NCI-H2029 treated with DMSO at 0.1 percent for 48 hours (cell line): ENCODE measurements at regions not wholly inside any gene's neighbourhood (a gene's known extent, or its start where the extent isn't known, plus 50 kb on each side); places are given as distances from the start of the nearest gene placed in this dataset.
"Not testable (repeated sequence)": the region's sequence is repeated elsewhere in the genome, so short reads cannot be mapped to it uniquely, and the experiment has no call there.

Experiments
- DNase-seq: peaks from one replicate; lab custom pipeline; 2025; lab: John Stamatoyannopoulos, UW

DNA sequence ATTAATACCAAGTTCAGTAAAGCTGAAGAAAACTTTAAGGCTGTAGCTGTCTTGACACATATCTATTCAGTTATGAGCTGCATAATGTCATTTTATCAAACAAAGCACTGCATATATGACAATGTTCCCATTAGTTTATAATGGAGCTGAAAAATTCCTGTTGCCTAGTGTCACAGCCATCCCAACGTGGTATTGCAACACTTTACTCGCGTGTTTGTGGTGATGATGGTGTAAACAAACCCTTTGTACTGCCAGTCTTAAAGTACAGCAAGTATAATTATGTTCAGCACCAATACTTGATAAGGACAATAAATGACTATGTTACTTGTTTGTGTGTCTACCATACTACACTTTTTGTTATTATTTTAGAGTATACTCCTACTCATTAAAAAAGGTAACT lies 1415.6 kb upstream of the PCDH7 start:
- no peak for DNase-seq

GRCh38 chr4:29307256-29307655 lies 1412.9 kb upstream of the PCDH7 start:
- DNase-seq: no peak

GRCh38 chr4:29307755-29308154 lies 1412.4 kb upstream of the PCDH7 start:
- DNase-seq: no peak

GRCh38 chr4:29309050-29309449 lies 1411.1 kb upstream of the PCDH7 start:
- no peak for DNase-seq

GRCh38 chr4:29310252-29310651 lies 1409.9 kb upstream of the PCDH7 start:
- no peak for DNase-seq

GRCh38 chr4:29311247-29311646 lies 1408.9 kb upstream of the PCDH7 start:
- DNase-seq: no peak

GRCh38 chr4:29319663-29320340 lies 1400.4 kb upstream of the PCDH7 start:
- DNase-seq: no peak

- DNase-seq: no peak
Measured at GRCh38 chr4:29320947-29321620, 1399.1 kb upstream of the PCDH7 start.

DNA sequence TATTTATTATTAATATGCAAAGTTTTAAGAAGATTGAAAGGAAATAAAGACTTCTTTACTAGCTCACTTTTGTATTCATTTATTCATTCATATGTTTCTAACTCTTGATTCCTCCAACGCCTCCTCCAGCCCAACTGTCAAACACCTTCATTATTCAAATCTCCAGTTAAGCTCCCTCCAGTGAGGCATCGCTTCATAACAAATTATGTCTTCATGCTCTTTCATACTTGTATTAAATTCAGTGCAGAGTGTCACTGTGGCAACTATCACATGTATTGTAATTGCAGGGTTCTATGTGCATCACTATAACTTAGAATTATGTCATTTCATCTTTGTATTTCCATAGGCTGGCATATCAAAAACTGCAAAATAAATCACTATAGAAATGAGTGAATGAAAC lies 1394.2 kb upstream of the PCDH7 start:
- DNase-seq: no peak

- no peak for DNase-seq
Measured at GRCh38 chr4:29326816-29327215, 1393.4 kb upstream of the PCDH7 start.

DNA sequence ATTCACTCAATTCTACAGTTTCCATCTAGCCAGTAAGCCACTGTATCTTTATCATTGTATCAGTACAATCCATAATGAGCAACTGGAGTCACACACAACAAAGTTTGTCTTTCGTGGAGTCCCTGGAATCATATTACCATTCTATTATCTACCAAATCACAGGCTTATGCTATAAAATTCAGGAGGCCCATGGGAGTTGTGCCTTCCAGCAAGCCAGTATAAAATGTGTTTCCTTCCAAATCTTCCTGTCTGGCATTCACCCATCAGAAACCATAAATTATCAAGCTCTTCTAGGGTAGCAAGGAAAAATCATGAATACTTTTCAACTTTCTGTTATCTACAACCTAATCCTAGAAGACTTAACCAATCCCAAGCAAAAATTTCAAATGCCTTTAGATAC lies 1383.3 kb upstream of the PCDH7 start:
- DNase-seq: no peak

DNA sequence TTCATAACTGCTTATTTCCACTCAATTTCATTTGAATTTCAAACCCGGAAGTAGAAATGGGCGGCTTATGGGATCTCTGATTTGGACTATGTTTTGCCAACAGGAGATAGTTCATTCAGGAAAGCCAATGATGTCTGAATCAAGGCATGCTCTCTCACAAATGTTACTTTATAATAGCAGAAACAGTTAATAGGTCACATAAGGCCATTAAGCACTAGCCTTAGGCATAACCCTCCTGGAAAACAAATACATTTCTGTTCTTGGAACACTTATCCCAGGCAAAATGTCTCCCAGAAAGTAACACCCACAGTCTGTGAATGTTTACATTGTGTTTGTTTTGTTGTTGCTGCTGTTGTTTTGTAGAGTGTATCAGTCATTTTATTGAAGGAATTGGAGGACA lies 1347.2 kb upstream of the PCDH7 start:
- no peak for DNase-seq

GRCh38 chr4:29375716-29376115 lies 1344.5 kb upstream of the PCDH7 start:
- no peak for DNase-seq

GRCh38 chr4:29378237-29378636 lies 1341.9 kb upstream of the PCDH7 start:
- DNase-seq: not testable (repeated sequence)

GRCh38 chr4:29390921-29391320 lies 1329.2 kb upstream of the PCDH7 start:
- no peak for DNase-seq

- DNase-seq: no peak
Measured at GRCh38 chr4:29405116-29405515, 1315.1 kb upstream of the PCDH7 start.

DNA sequence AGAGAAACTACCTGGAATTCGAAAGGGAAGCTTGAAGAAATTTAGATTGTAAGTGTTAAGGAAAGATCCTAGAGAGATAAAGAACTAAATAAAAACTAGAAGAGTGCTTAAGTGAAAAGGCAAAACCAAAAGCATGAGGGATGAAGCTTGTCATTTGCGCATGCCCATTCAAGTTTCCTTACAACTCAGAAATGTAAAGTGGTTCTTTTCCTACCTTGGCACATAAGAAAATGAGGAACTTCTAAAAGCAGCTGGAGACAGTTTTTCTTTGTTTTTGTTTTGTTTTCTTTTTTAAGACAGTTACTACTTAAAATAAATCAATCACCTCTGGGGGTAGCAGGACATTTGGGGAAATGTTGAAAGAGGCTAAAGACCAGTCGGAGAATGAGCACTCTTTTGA lies 1304.4 kb upstream of the PCDH7 start:
- no peak for DNase-seq

DNA sequence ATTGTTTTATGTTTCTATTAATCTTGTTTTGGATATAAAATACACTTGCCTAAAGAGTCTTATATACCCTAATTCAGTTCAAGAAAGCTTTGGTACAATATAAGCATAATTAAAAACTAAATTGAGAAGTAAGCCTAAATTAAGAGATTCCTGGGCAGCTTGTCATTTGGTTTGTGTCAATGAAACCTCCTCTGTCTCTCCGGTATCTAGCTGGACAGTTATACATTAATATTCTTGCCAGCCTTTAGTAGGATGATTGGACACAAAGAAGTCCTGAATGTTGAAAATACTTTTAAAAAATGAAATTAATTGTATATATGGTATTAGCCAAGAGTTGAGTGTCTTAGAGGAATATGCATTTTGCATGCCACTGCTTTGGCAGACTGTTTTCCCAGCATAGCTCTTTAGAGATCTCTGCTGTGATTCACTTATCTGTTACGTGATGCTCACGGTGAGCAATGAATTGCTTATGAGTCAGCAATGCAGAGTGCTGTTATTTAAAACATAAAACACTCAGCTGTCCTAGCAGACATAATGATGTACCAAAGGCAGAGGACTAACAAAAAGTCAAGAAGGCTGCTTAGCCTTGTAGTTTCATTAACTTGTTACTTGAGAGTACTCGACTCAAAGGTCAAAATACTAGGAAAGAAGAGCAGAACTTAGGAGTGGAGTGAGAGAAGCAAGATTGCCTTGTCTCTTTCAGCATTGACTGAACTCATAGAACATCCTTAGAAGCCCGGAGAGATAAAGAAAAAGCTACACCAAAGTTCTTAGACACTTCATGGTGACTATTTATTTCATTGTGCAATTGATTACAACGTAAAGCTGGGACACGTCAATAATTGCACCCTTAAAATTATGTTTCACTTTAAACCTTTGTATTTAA lies 1296.1 kb upstream of the PCDH7 start:
- no peak for DNase-seq

GRCh38 chr4:29453303-29453820 lies 1266.8 kb upstream of the PCDH7 start:
- DNase-seq: no peak

DNA sequence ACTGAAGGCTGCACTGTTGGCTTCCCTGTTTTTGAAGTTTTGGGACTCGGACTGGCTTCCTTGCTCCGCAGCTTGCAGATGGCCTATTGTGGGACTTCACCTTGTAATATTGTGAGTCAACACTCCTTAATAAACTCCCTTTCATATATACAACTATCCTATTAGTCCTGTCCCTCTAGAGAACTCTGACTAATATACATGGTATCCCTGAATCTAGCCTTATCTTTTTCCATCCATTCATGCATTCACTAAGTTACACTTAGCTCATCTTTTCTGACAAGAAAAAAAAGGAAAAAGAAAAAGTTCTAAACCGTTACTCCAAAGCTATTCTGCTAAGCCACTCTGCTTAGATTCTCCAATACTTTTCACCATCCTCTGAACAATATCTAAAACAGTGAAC lies 1260.2 kb upstream of the PCDH7 start:
- DNase-seq: no peak

DNA sequence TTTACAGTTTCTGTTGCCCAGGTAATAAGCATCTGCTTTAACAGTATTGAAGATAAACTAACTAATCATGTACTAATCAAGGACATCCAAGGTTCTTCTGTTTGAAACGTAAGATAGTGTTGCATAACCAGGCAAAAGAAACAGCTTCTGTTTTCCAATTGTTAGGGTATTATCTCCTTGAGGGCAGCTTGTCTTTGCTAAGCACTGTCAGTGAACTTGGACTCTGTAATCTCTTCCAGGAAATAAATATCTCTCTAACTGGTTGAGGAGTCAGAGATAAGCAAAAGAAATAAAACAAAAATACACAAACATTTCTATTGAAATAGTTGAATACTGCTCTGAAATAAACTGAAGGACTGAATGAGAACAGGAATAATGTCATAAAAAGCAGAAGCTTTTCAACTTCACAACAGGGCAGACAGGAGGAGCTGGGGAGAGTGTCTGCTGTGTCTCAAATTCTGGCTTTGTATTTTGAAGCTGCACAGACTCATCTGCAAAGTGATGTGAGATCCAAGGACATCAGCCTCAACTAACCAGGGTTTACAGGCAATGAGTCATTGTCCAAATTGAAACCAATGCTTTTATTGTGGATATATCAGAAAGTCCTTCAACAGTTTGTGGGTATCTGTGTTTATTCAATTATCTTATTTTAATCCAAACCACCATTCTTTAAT lies 1253.0 kb upstream of the PCDH7 start:
- DNase-seq: no peak
